HAP-1 (cell line): ENCODE measurements at regions not wholly inside any gene's neighbourhood (a gene's known extent, or its start where the extent isn't known, plus 50 kb on each side); places are given as distances from the start of the nearest gene placed in this dataset.

Experiments used
- DNase-seq, 2 experiments: peaks; one replicate each; pipeline ENCODE4 v3.0.0-alpha.2; 2016 to 2020; ENCODE audit warnings: low spot score in 2 of 2
- H3K27me3 ChIP-seq: fragments of 250-450 bp; sonication (Bioruptor Pico); 2 replicates; pipeline ENCODE4 v1.5.1; 2020; ENCODE audit warnings: low read depth, mild to moderate bottlenecking, moderate library complexity
- H3K36me3 ChIP-seq: fragments of 250-450 bp; sonication (Bioruptor Pico); replicated peaks from 2 replicates; pipeline ENCODE4 v1.5.1; 2020; ENCODE audit warnings: mild to moderate bottlenecking
- H3K4me1 ChIP-seq: fragments of 250-450 bp; sonication (Bioruptor Pico); 2 replicates; pipeline ENCODE4 v1.5.1; 2020; ENCODE audit warnings: mild to moderate bottlenecking
- H3K4me3 ChIP-seq: fragments of 250-450 bp; sonication (Bioruptor Pico); 2 replicates; pipeline ENCODE4 v1.5.1; 2020; ENCODE audit warnings: mild to moderate bottlenecking, moderate library complexity
- H3K9me3 ChIP-seq: fragments of 250-450 bp; sonication (Bioruptor Pico); 2 replicates; pipeline ENCODE4 v1.5.1; 2020; ENCODE audit warnings: mild to moderate bottlenecking, moderate library complexity
- in situ Hi-C: fragments of 300-500 bp; cut with MboI; formaldehyde crosslinking; loops from 3 replicates; pipeline ENCODE4 v1.14.3; 2020; ENCODE audit warnings: low sequenced_read_pairs, inconsistent platforms, mixed read lengths

- in situ Hi-C loops, result no loop called here
- Histone ChIP-seq H3K27me3 (no peaks in the 10 kb centered on the region), H3K9me3 (no peaks in the 10 kb centered on the region), H3K4me3 (no peak overlapping the region), H3K4me1 (peaks cover 23% of the 10 kb centered on the region), H3K36me3 (no peaks in the 10 kb centered on the region)
- DNase-seq, result no peak
Observed at GRCh38 chr12:24011927-24012507, 62.5 kb upstream of the SOX5 start.

DNA sequence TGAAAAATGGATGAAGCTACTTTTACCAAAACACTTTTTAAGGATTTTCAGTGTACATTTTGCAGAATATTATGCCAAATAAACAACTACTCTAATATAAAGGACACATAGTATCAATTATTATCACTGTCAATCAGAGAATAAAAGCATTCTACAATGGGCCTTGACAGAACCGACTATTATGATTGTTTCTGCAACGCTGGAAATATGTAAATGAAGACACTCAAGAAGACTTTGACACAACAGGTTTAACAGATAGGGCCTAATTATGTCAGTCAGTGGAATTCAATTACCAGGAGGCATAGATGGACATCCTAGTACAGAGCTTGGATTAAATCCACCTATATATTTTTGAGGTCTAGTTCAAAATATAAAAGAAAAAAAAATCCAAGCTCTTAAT is 58.7 kb upstream of the SOX5 start:
- in situ Hi-C loops, result no loop called here
- H3K36me3 ChIP-seq, result no peaks in the 10 kb centered on the region
- H3K4me3 ChIP-seq, result no peak overlapping the region
- DNase-seq, result no peak
- H3K9me3 ChIP-seq, result no peaks in the 10 kb centered on the region
- H3K4me1 ChIP-seq, result no peaks in the 10 kb centered on the region
- no peaks in the 10 kb centered on the region for H3K27me3 ChIP-seq
